ENCODE measurements at regions not wholly inside any gene's neighbourhood (a gene's known extent, or its start where the extent isn't known, plus 50 kb on each side); places are given as distances from the start of the nearest gene placed in this dataset.

DNA sequence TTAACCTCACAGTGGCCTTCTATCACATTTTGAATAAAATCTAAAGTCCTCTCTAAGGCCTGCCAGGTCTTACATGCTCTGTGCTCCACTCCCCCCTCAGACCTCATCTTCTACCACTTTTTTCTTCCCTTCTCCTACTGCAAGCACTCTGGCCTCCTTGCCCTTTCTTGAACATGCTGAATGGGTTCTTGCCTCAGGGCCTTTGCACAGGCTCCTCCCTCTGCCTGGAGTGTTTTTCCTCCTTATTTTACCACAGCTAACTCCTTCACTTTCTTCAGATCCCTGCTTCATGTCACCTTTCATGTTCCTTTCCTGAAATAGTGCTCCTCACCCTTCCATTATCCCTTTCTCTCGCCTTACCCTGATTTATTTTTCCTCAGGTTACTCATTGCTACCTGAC is 97.9 kb upstream of the FOXP4 start:
- Histone ChIP-seq H3K9ac (no peak overlapping the region), H2AFZ (ENCODE audit: low read depth) (no peak overlapping the region), H3F3A (replicated peaks; ENCODE audit: insufficient read depth) (no peaks in the 10 kb centered on the region), H3K27ac (ENCODE audit: low read depth in 2 of 2, low read length in 1 of 2) (no peak overlapping the region), H3K4me3 (ENCODE audit: low read depth in 2 of 2, low read length in 1 of 2) (no peak overlapping the region), H3K4me2 (no peak overlapping the region), H3K79me2 (ENCODE audit: insufficient read depth) (no peaks in the 10 kb centered on the region), H4K20me1 (ENCODE audit: insufficient read depth) (no peaks in the 10 kb centered on the region), H3K9me2 (no peaks in the 10 kb centered on the region), H3K4me1 (ENCODE audit: control insufficient read depth in 1 of 2, insufficient read depth in 2 of 2, low read depth in 1 of 2, low read length in 1 of 2) (peaks cover 0 to 20% of the 10 kb centered on the region in 2 experiments; a peak in 1 of 4 replicates), H3K27me3 (ENCODE audit: insufficient read depth) (no peaks in the 10 kb centered on the region; the same call in 1 of the 2 replicates), H3K36me3 (replicated peaks in 1 of 2; ENCODE audit: control insufficient read depth in 1 of 2, insufficient read depth in 2 of 2, low read length in 1 of 2) (no peaks in the 10 kb centered on the region), H3K9me3 (no peaks in the 10 kb centered on the region)
- POLR2A ChIA-PET, result no interaction called here
- CTCF ChIA-PET, result interaction anchor here (1.1 to 3.8 kb wide), 11 partner anchors 13 to 338 kb away, joined by 3 to 24 read pairs (median 4); no protein-coding TSS in a partner anchor
- TF ChIP-seq, protein P1, sequence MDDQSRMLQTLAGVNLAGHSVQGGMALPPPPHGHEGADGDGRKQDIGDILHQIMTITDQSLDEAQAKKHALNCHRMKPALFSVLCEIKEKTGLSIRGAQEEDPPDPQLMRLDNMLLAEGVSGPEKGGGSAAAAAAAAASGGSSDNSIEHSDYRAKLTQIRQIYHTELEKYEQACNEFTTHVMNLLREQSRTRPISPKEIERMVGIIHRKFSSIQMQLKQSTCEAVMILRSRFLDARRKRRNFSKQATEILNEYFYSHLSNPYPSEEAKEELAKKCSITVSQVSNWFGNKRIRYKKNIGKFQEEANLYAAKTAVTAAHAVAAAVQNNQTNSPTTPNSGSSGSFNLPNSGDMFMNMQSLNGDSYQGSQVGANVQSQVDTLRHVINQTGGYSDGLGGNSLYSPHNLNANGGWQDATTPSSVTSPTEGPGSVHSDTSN (IDR thresholded peaks at IDR 0.05), result no peak
- no peak for TF ChIP-seq CHD2 (IDR thresholded peaks at IDR 0.05; ENCODE audit: low read length, partially characterized antibody)
- TF ChIP-seq, protein P2, sequence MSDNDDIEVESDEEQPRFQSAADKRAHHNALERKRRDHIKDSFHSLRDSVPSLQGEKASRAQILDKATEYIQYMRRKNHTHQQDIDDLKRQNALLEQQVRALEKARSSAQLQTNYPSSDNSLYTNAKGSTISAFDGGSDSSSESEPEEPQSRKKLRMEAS (IDR thresholded peaks at IDR 0.05; ENCODE audit: low read depth), result no peak
- TF ChIP-seq, protein P3, sequence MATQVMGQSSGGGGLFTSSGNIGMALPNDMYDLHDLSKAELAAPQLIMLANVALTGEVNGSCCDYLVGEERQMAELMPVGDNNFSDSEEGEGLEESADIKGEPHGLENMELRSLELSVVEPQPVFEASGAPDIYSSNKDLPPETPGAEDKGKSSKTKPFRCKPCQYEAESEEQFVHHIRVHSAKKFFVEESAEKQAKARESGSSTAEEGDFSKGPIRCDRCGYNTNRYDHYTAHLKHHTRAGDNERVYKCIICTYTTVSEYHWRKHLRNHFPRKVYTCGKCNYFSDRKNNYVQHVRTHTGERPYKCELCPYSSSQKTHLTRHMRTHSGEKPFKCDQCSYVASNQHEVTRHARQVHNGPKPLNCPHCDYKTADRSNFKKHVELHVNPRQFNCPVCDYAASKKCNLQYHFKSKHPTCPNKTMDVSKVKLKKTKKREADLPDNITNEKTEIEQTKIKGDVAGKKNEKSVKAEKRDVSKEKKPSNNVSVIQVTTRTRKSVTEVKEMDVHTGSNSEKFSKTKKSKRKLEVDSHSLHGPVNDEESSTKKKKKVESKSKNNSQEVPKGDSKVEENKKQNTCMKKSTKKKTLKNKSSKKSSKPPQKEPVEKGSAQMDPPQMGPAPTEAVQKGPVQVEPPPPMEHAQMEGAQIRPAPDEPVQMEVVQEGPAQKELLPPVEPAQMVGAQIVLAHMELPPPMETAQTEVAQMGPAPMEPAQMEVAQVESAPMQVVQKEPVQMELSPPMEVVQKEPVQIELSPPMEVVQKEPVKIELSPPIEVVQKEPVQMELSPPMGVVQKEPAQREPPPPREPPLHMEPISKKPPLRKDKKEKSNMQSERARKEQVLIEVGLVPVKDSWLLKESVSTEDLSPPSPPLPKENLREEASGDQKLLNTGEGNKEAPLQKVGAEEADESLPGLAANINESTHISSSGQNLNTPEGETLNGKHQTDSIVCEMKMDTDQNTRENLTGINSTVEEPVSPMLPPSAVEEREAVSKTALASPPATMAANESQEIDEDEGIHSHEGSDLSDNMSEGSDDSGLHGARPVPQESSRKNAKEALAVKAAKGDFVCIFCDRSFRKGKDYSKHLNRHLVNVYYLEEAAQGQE (IDR thresholded peaks at IDR 0.05; ENCODE audit: low read depth, low read length), result no peak
- no peak for TF ChIP-seq FOXM1 (IDR thresholded peaks at IDR 0.05; ENCODE audit: low read depth)
- TF ChIP-seq, protein P4, sequence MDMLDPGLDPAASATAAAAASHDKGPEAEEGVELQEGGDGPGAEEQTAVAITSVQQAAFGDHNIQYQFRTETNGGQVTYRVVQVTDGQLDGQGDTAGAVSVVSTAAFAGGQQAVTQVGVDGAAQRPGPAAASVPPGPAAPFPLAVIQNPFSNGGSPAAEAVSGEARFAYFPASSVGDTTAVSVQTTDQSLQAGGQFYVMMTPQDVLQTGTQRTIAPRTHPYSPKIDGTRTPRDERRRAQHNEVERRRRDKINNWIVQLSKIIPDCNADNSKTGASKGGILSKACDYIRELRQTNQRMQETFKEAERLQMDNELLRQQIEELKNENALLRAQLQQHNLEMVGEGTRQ (IDR thresholded peaks at IDR 0.05; ENCODE audit: borderline replicate concordance, low read depth, low read length), result no peak
- DNase-seq, result no peak
- WGBS (ENCODE audit: low lambda C conversion rate), result 90% methylated on average over 1 of the region's 1 CpG

DNA sequence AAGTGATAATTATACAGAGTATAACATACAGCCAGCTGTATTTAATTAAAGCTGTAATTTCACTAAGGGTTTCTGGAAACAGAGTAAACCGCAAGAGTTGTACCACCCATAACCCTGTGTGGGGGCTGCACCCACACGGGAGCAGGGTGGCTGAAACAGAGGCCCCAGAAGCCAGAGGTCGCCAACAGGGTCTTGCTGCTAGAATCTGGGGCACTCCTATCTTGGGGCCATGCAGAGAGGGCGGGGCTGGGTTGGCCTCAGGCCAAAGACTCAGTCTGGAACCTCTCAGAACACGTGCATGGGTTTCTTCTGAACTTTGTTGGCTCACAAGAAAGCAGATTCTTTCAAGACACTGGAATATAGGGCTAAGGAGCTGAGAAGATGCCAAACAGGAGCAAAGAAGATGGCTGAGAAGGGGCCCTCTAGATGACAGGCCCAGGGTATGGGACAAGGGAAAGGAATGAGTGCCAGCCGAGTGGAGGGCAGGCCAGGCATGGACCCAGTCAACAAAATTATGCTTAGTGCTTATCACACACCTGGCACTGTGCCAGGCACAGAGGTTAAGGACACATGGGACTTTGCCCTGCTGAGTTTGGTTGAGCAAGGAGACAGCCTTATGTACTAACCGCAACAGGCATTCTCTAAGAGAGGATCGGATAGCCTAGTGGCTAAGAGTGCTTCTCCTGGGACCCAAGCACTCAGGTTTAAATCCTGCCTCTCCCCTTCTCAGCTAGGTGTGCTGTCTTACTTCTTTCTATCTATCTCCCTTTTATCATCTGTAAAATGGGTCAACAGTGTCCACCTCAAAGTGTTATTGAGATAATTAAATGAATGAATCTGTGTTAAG is 96.6 kb upstream of the FOXP4 start:
- ChIA-PET POLR2A (no interaction called here), CTCF (interaction anchor here (1.2 to 3.8 kb wide), 9 partner anchors 11 to 337 kb away, joined by 3 to 24 read pairs (median 6); no protein-coding TSS in a partner anchor)
- Histone ChIP-seq H3K9me3 (no peaks in the 10 kb centered on the region), H4K20me1 (ENCODE audit: insufficient read depth) (no peaks in the 10 kb centered on the region), H3F3A (replicated peaks; ENCODE audit: insufficient read depth) (no peaks in the 10 kb centered on the region), H3K4me3 (ENCODE audit: low read depth in 2 of 2, low read length in 1 of 2) (no peak overlapping the region), H3K27ac (ENCODE audit: low read depth in 2 of 2, low read length in 1 of 2) (no peak overlapping the region; a peak in 1 of 4 replicates), H3K79me2 (ENCODE audit: insufficient read depth) (no peaks in the 10 kb centered on the region), H3K9me2 (no peaks in the 10 kb centered on the region), H3K4me1 (ENCODE audit: control insufficient read depth in 1 of 2, insufficient read depth in 2 of 2, low read depth in 1 of 2, low read length in 1 of 2) (peaks cover 0 to 20% of the 10 kb centered on the region in 2 experiments; a peak in 1 of 4 replicates), H3K27me3 (ENCODE audit: insufficient read depth) (peaks cover 4% of the 10 kb centered on the region; the same call in 1 of the 2 replicates), H3K36me3 (replicated peaks in 1 of 2; ENCODE audit: control insufficient read depth in 1 of 2, insufficient read depth in 2 of 2, low read length in 1 of 2) (no peaks in the 10 kb centered on the region), H2AFZ (ENCODE audit: low read depth) (no peak overlapping the region), H3K4me2 (no peak overlapping the region), H3K9ac (no peak overlapping the region)
- WGBS (ENCODE audit: low lambda C conversion rate), result 47% methylated on average over 7 of the region's 8 CpGs
- DNase-seq, result no peak
- TF ChIP-seq NFIC (IDR thresholded peaks at IDR 0.05; ENCODE audit: borderline replicate concordance), result peak; percentile 20; the same call in 1 of the 2 replicates
- no peak for TF ChIP-seq GABPA (IDR thresholded peaks at IDR 0.05; ENCODE audit: low read depth)

Measured in SK-N-SH (cell line).